Ishikawa (cell line): ENCODE measurements at regions not wholly inside any gene's neighbourhood (a gene's known extent, or its start where the extent isn't known, plus 50 kb on each side); places are given as distances from the start of the nearest gene placed in this dataset.

Experiments
- NFIC ChIP-seq: IDR thresholded peaks from 2 replicates; pipeline ENCODE4 v1.6.1; 2012
- TCF12 ChIP-seq: IDR thresholded peaks from 2 replicates; pipeline ENCODE4 v1.6.1; 2012; ENCODE audit warnings: low read depth

GRCh38 chr3:177299250-177299649, 102.0 kb upstream of the TBL1XR1 start:
- TF ChIP-seq TCF12 = no peak
- no peak for TF ChIP-seq NFIC
